Bronchial epithelial cell (primary cell): ENCODE measurements at regions not wholly inside any gene's neighbourhood (a gene's known extent, or its start where the extent isn't known, plus 50 kb on each side); places are given as distances from the start of the nearest gene placed in this dataset.

Experiments used
- DNase-seq: peaks from one replicate; pipeline ENCODE4 v3.0.0-alpha.2; 2010; ENCODE audit warnings: low read depth
- FAIRE-seq: peaks from 2 replicates; lab custom pipeline; 2011; peaks lifted over from hg19 to GRCh38; lab: Jason Lieb, UNC
- H3K27me3 ChIP-seq: 2 replicates; pipeline ENCODE4 v1.5.1; 2011; ENCODE audit warnings: low read length; ENCODE audit not compliant: control insufficient read depth, insufficient read depth
- H3K36me3 ChIP-seq: 2 replicates; pipeline ENCODE4 v1.5.1; 2011; ENCODE audit warnings: low read length; ENCODE audit not compliant: control insufficient read depth, insufficient read depth
- H3K4me3 ChIP-seq: 2 replicates; pipeline ENCODE4 v1.5.1; 2011; ENCODE audit warnings: mild to moderate bottlenecking, low read depth, low read length, control low read depth
- CTCF ChIP-seq: IDR thresholded peaks from 2 replicates; pipeline ENCODE4 v1.5.1; 2011; ENCODE audit warnings: mild to moderate bottlenecking, moderate library complexity, low read length, control low read depth, inconsistent platforms; ENCODE audit not compliant: insufficient read depth, severe bottlenecking

- Histone ChIP-seq H3K27me3 (no peaks in the 10 kb centered on the region), H3K36me3 (no peaks in the 10 kb centered on the region), H3K4me3 (no peak overlapping the region)
- no peak for DNase-seq
- FAIRE-seq: no peak
- TF ChIP-seq CTCF: no peak
Measured at GRCh38 chr4:127291316-127291715, 341.4 kb upstream of the INTU start.

- DNase-seq (no peak), FAIRE-seq (no peak)
- no peak for TF ChIP-seq CTCF
- no peaks in the 10 kb centered on the region for H3K36me3 ChIP-seq
- H3K4me3 ChIP-seq: no peak overlapping the region
- H3K27me3 ChIP-seq: no peaks in the 10 kb centered on the region
Measured at GRCh38 chr4:127293496-127293895, 339.3 kb upstream of the INTU start.

GRCh38 chr4:127304356-127304755 is 328.4 kb upstream of the INTU start:
- no peaks in the 10 kb centered on the region for H3K27me3 ChIP-seq
- FAIRE-seq (no peak), DNase-seq (no peak)
- TF ChIP-seq CTCF: no peak
- H3K36me3 ChIP-seq: no peaks in the 10 kb centered on the region
- no peak overlapping the region for H3K4me3 ChIP-seq

DNA sequence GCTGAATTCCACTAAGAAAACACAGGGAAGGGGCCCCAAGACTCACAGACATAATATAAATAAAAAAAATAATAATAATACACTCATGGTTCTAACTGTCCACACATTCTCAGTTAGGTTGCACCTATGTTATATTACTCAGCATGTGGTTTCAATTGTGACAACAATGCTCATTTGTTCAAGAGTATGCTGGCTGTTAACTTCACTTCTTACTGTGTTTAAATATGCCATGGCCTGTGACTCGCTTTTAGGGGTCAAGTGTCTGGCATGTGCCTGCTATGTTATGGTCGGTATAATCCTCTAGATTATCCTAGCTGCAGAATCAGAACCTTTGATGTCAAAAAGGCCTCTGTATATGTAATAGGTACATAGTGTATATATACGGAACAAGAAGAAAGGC is 324.8 kb upstream of the INTU start:
- FAIRE-seq (no peak), DNase-seq (no peak)
- Histone ChIP-seq H3K4me3 (no peak overlapping the region), H3K27me3 (no peaks in the 10 kb centered on the region), H3K36me3 (no peaks in the 10 kb centered on the region)
- TF ChIP-seq CTCF: no peak

DNA sequence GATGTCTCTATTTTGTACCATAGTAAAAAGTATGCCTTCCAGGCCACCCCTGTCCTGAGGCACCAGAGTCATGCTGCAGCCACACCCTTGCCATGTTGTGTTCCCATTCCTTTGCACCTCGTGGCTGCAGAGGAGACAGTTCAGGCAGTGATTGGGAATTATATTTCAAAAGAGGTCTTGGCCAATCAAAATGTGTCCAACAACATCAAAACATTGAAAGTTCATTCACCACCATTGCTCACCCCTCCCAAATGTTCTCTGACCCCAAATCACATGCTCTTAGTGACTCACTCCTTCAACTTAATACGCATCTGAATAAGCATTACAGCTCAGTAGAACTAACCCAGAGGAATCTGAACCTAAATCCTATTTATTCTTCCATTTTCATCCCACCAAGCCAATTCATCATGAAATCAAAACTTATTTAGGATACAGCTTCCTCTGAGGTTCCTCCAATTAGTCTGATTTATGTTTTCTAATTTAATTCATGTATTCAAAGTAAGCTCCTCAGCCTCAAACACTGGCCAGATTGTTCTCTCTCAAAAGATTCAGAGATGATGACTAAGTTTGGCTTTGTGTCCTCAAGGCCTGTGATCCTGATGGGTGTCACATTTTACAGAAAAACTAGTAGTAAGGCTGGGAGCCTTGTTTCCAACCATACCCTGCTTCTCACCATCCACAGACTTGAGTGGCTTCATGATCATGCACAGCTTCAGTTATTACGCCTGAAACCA is 323.2 kb upstream of the INTU start:
- TF ChIP-seq CTCF: no peak
- no peak for DNase-seq
- no peak overlapping the region for H3K4me3 ChIP-seq
- no peaks in the 10 kb centered on the region for H3K36me3 ChIP-seq
- no peaks in the 10 kb centered on the region for H3K27me3 ChIP-seq
- no peak for FAIRE-seq

- Histone ChIP-seq H3K36me3 (no peaks in the 10 kb centered on the region), H3K4me3 (no peak overlapping the region), H3K27me3 (no peaks in the 10 kb centered on the region)
- no peak for TF ChIP-seq CTCF
- FAIRE-seq (no peak), DNase-seq (no peak)
Measured at GRCh38 chr4:127311371-127311770, 321.4 kb upstream of the INTU start.
